GM18507 (cell line): ENCODE measurements at regions not wholly inside any gene's neighbourhood (a gene's known extent, or its start where the extent isn't known, plus 50 kb on each side); places are given as distances from the start of the nearest gene placed in this dataset.
"Not testable (repeated sequence)": the region's sequence is repeated elsewhere in the genome, so short reads cannot be mapped to it uniquely, and the experiment has no call there.

Source experiments
- DNase-seq: peaks from one replicate; pipeline ENCODE4 v3.0.0; 2011; ENCODE audit warnings: low read depth; ENCODE audit not compliant: insufficient read length; ENCODE audit errors: extremely low spot score
- FAIRE-seq: peaks from 2 replicates; lab custom pipeline; 2011; peaks lifted over from hg19 to GRCh38; lab: Jason Lieb, UNC

DNA sequence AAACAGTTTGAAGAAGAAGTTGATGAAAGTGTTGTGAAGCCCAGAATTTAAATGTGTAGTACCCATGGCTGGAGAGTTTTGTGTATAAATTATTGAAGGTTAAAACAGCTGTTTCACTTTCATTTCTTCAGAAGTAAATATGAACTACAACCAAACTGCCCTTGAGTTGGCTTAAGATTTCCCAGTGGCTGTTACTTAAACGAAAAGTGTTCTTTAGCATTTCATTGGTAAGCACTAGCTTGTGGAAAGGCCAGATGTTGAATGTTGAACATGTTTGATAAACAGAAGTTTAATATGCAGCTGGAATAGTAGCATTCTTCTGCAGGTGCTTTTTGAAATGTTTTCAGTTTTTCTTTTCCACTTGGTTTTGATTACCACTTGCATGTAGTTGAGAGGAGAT lies 83.2 kb upstream of the TNRC6B start:
- no peak for DNase-seq
- FAIRE-seq, result peak; percentile 62

DNA sequence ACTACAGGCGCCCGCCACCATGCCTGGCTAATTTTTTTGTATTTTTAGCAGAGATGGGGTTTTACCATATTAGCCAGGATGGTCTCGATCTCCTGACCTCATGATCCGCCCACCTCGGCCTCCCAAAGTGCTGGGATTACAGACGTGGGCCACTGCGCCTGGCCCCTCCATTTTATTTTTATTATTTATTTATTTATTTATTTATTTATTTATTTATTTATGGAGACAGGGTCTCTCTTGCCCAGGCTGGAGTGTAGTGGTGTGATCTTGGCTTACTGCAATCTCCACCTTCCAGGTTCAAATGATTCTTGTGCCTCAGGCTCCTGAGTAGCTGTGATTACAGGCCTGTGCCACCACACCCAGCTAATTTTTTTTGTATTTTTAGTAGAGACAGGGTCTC lies 77.8 kb upstream of the TNRC6B start:
- not testable (repeated sequence) for FAIRE-seq, DNase-seq

DNA sequence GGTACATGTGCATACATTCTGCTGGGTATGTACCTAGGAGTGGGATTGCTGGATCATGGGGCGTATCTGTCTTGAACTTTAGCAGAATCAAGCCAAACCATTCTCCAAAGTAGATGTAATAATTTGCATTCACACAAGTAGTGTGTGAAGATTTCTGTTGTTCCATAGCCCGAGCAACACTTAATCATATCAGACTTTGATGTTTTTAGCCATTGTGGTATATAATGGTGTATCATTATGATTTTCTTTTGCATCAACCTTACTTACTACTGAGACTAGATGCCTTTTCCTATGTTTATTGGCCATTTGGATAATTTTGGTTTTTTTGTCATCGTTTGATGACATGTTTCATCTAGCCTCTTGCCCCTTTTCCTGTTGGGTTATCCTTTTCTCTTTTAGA lies 72.0 kb upstream of the TNRC6B start:
- no peak for FAIRE-seq

DNA sequence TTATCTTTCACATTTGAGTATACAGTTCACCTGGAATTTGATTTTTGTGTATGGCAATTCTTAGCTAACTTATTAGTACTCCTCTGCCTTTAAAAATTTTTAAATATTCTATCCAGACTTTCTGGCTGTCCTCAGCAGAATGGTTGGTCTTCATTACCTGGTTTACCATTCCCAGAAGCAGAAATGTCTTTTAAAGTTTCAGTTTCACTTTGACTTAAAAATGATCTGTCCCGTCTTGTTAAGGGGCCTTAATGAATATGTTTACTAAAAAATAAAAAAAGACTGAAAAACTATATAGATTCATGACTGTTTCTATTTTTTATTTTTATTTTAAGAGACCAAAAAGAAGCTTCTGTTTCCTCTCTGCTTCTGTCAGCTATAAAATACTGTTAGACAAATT lies 70.5 kb upstream of the TNRC6B start:
- FAIRE-seq (peak; percentile 62), DNase-seq (peak; percentile 15)

More for the DNA sequence above, 72.0 kb upstream of the TNRC6B start:
- DNase-seq, result no peak

DNA sequence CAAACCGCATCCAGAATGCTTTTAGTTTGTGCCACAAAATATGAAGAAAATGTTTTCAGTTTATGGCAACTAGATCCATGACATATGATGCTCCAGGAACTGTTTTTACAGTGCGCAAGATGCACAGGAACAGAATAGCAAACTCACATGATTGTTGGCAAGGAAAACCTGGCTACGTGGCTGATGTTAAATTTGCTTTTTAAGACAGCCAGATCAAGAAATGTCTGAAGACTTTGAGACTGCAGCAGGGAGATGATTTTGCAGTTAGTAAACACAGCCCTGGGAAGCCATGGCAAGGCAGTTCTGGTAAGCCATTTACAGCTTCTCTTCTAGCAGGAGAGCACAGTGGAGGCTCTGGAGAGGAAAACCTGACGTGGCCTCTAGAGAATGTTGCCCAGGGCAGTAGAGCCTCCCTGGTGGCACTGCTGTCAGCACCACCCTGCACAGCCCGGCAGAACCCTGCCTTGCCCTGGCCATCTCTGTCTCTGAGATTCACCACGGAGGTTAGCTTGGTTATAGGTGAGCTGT lies 69.8 kb upstream of the TNRC6B start:
- DNase-seq, result no peak
- no peak for FAIRE-seq

DNA sequence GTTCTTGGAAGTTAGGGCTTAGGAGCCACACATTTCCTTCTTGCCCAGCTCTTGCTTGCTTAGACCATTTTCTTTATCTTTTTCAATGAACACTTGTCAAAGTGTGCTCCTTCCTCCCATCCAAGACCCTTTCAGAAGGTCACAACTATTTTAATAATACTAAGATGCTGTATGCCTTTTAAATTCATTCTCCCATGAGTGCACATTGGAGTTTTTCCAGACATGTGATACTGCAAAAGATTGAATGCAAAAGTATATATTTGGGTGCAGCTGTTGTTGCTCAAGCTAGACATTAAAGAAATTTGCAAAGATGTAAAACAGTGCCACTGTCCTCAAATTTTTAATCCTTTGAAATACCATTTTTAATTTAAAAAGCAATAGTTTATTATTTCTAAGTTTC lies 69.3 kb upstream of the TNRC6B start:
- no peak for DNase-seq
- FAIRE-seq, result no peak

DNA sequence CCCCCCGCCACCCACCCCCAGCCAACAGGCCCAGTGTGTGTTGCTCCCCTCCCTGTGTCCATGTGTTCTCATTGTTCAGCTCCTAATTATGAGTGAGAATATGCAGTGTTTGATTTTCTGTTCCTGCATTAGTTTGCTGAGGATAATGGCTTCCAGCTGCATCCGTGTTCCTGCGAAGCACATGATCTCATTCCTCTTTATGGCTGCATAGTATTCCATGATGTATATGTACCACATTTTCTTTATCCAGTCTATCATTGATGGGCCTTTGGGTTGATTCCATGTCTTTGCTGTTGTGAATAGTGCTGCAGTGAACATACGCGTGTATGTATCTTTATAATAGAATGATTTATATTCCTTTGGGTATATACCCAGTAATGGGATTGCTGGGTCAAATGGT lies 68.8 kb upstream of the TNRC6B start:
- not testable (repeated sequence) for FAIRE-seq, DNase-seq

DNA sequence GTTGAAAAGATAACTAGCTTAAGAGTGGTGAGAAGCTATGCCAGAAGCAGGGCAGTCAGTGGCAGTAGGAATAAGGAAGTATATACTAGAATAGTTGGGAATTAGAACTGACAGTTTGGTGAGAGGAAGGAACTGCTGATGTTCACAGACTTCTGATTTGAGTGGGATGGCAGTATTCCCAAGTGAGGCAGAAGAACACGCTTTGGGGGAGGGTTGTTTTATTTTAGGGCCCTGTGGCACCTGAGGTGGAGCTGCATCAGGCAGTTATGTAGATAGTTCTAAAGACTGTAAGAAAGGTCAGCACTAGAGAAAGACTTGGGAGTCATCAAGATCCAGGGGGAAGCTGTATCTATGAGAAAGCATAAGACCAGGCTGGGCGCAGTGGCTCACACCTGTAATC lies 66.3 kb upstream of the TNRC6B start:
- FAIRE-seq (no peak), DNase-seq (no peak)

DNA sequence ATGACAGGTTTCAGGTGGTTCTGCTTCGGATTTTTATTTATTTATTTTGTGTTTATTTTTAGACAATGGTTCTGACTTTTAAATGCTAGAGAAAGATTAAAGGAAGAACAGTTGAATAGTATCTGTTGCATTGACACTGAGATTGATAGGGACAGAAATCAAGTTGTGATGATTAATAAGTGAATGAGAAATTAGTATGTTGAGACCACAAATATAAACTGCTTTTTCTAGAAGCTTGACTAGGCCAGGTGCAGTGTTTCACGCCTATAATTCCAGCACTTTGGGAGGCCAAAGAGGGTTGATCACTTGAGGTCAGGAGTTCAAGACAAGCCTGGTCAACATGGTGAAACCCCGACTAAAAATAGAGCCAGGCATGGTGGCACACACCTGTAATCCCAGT lies 65.1 kb upstream of the TNRC6B start:
- FAIRE-seq (no peak), DNase-seq (no peak)

DNA sequence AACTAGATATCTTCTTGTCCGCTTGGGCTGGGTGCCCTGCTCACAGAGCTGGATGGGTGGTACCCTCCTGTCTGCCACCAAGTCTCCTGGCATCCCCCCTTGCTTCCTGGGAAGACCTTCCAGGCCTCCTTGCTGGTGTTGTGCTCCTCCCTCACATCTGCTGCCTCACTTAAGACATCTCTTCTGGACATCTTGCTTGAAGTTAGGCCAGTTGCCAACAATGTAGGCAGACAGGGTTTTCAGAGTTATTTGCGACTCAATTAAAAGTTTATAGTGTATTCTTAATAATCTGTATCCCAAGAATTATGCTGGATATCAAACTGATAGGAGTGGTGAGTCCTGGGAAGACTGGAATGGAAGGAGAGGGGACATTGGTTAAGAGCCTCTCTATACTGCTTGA lies 64.0 kb upstream of the TNRC6B start:
- no peak for DNase-seq
- FAIRE-seq, result no peak

DNA sequence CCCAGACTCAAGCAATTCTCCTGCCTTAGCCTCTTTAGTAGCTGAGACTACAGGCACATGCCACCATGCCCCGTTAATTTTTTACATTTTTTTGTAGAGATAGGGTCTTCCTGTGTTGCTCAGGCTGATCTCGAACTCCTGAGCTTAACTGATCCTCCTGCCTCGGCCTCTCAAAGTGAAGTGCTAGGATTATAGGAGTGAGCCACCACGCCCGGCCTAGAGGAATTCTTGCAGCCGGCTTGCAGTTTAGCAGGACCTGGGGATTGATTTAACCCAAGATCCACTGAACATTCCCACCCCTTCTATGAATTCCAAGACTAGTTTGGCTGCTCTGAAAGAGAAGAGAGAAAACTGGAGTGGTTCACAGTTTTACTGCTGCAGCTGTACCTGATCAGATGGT lies 63.3 kb upstream of the TNRC6B start:
- FAIRE-seq, result no peak
- DNase-seq, result no peak

DNA sequence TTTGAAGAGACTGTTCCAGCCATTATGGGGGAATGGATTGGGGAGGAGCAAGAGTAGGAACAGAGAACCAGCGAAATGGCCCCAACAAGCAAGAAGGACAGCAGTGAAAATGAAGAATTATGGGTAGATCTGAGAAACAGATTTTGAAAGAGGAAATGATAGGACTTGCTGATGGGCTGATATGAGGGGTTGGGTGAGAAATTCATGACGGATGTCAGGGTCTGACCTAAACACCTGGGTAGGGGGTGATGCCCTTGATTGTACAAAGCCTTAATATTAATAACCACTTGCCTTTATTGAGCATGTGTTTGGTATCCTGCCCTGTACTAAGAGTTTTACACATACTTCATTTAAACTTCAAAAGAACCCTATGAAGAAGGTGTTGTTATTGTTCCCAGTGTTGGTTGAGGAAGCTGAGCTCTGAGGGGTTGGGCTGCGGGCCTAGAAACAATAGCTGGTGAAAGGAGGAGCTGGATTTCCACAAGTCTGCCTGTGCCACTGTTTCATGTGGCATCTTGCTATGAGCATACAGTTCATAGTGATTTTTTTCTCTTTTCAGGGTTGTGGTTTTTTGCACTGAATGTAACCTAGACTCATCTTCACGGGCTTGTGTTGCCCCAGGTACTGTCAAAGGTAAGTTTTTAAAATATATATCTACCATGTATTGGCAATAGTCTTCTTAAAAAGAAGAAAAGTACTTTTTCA lies 61.1 kb upstream of the TNRC6B start:
- DNase-seq, result no peak
- FAIRE-seq, result no peak

DNA sequence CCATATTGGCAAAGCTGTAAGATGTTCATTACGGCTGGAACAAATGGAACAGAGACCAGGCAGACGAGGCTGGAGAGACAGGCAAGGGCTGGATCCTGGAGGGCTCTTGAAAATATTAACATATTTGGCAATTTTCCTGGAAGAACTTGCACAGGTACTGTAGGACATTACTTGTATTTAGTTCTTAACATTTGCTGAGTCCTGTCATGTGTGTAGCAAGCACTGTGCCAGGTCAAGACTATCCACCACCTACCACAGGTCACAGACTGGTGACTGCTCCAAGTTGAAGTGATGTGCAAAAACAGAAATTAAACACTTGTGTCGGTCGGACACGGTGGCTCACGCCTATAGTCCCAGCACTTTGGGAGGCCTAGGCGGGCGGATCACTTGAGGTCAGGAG lies 58.7 kb upstream of the TNRC6B start:
- FAIRE-seq, result no peak
- DNase-seq, result no peak

DNA sequence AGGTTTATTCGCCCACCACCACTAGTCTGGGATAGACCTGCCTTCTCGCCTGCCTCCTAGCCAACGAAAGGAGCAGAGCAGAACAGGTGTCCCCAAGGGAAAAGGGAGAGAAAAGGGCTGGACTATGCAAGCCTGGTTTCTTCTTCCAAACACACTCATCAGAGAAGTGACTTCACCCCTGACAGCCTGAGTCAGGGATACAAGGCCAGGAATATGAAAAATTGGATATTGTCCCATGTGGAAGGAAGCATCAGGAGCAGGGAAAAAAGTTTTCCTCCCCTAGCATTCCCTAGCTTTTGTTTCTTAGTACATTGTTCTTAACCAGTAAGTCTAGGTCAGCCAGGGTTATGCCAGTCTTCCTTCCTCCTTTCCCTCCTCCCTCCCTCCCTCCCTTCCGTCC lies 56.9 kb upstream of the TNRC6B start:
- no peak for FAIRE-seq
- no peak for DNase-seq

DNA sequence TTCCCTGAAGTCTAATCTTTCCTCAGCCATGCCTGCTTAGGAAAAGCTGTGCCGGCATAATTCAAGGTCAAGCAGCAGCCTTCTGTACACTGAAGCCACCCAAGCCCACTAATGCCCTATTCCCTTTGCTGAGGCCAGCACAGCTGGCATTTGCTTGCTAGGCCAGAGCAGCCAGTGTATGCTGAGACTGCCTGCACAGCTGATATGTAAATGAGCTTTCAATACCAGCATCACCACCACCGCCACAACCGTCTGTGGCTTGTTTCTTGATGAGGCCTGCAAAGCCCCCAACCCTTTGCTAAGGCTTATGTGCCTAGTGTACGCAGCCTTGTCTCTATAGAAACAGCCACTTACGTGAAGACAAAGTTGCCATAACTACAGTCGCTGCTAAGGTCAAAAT lies 56.3 kb upstream of the TNRC6B start:
- FAIRE-seq, result no peak
- no peak for DNase-seq

DNA sequence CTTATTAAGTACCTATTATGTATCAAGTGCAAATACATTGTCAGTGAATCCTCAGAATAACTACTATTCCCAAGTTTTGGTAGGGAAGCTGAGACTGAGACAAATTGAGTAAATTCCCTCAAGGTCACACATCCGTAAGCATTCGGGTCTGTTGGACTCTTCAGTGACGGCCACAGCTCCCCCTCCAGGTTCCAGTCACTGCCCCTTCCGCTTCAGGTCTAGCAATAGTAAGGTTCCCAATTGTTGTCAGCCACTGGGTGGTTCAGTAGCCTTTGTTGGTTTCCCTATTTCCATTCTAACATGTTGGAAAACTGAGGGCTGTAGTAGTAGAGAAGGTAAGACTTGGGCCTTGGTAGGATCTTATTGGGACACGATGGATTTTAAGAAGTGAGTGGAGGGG lies 54.9 kb upstream of the TNRC6B start:
- no peak for FAIRE-seq
- no peak for DNase-seq

DNA sequence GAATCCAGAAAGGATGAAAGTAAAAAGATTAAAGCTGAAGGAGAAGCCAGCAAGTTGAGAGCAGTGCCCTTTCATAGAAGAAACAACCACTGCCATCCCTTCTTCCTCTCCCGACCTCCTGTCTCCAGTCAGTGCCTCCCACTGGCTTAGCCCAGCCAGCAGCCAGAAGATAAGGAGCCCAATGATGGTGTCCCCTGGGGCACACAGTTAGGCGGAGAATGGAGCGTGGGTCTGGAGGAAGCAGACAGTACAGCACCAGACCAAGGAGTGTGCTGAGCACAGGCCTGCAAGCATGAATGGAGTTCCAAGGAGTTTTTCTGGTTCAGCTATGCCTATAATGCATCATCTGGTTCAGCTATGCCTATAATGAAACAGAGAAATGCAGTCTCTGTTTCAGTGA lies 54.3 kb upstream of the TNRC6B start:
- FAIRE-seq, result no peak

More for the DNA sequence above, 54.3 kb upstream of the TNRC6B start:
- no peak for DNase-seq
